ENCODE measurements at regions not wholly inside any gene's neighbourhood (a gene's known extent, or its start where the extent isn't known, plus 50 kb on each side); places are given as distances from the start of the nearest gene placed in this dataset.
"Not testable (repeated sequence)": the region's sequence is repeated elsewhere in the genome, so short reads cannot be mapped to it uniquely, and the experiment has no call there.

- no peak for DNase-seq (ENCODE audit: low read depth in 1 of 2, low spot score in 1 of 2)
Observed at GRCh38 chr6:158920311-158920905, 79.6 kb downstream of the RSPH3 start.

- no peak for DNase-seq (ENCODE audit: low read depth in 1 of 2, low spot score in 1 of 2)
Observed at GRCh38 chr6:158919865-158920264, 80.1 kb downstream of the RSPH3 start.

GRCh38 chr6:158916617-158917016, 83.4 kb downstream of the RSPH3 start:
- DNase-seq (ENCODE audit: low read depth in 1 of 2, low spot score in 1 of 2) = no peak

- DNase-seq (ENCODE audit: low read depth in 1 of 2, low spot score in 1 of 2) = no peak
Observed at GRCh38 chr6:158914923-158915322, 85.1 kb downstream of the RSPH3 start.

- no peak for DNase-seq (ENCODE audit: low read depth in 1 of 2, low spot score in 1 of 2)
Observed at GRCh38 chr6:158913580-158913979, 86.4 kb downstream of the RSPH3 start.

- no peak for DNase-seq (ENCODE audit: low read depth in 1 of 2, low spot score in 1 of 2)
Observed at GRCh38 chr6:158912655-158913054, 87.3 kb downstream of the RSPH3 start.

GRCh38 chr6:158911746-158912480, 88.1 kb downstream of the RSPH3 start:
- no peak for DNase-seq (ENCODE audit: low read depth in 1 of 2, low spot score in 1 of 2)

- DNase-seq (ENCODE audit: low read depth in 1 of 2, low spot score in 1 of 2) = no peak
Observed at GRCh38 chr6:158910484-158911440, 89.2 kb downstream of the RSPH3 start.

GRCh38 chr6:158909938-158910337, 90.1 kb downstream of the RSPH3 start:
- DNase-seq (ENCODE audit: low read depth in 1 of 2, low spot score in 1 of 2) = no peak

GRCh38 chr6:158908606-158909005, 89.4 kb upstream of the EZR start:
- DNase-seq (ENCODE audit: low read depth in 1 of 2, low spot score in 1 of 2) = no peak

- no peak for DNase-seq (ENCODE audit: low read depth in 1 of 2, low spot score in 1 of 2)
Observed at GRCh38 chr6:158907931-158908330, 88.8 kb upstream of the EZR start.

GRCh38 chr6:158906926-158907325, 87.8 kb upstream of the EZR start:
- no peak for DNase-seq (ENCODE audit: low read depth in 1 of 2, low spot score in 1 of 2)

- no peak for DNase-seq (ENCODE audit: low read depth in 1 of 2, low spot score in 1 of 2)
Observed at GRCh38 chr6:158905277-158905676, 86.1 kb upstream of the EZR start.

- DNase-seq (ENCODE audit: low read depth in 1 of 2, low spot score in 1 of 2) = no peak
Observed at GRCh38 chr6:158903801-158904200, 84.6 kb upstream of the EZR start.

- no peak for DNase-seq (ENCODE audit: low read depth in 1 of 2, low spot score in 1 of 2)
Observed at GRCh38 chr6:158900663-158901312, 81.6 kb upstream of the EZR start.

- DNase-seq (ENCODE audit: low read depth in 1 of 2, low spot score in 1 of 2) = no peak
Observed at GRCh38 chr6:158897236-158897635, 78.1 kb upstream of the EZR start.

- no peak for DNase-seq (ENCODE audit: low read depth in 1 of 2, low spot score in 1 of 2)
Observed at GRCh38 chr6:158895661-158896060, 76.5 kb upstream of the EZR start.

- no peak for DNase-seq (ENCODE audit: low read depth in 1 of 2, low spot score in 1 of 2)
Observed at GRCh38 chr6:158894193-158894592, 75.0 kb upstream of the EZR start.

- DNase-seq (ENCODE audit: low read depth in 1 of 2, low spot score in 1 of 2) = no peak
Observed at GRCh38 chr6:158892266-158892665, 73.1 kb upstream of the EZR start.

- DNase-seq (ENCODE audit: low read depth in 1 of 2, low spot score in 1 of 2) = not testable (repeated sequence)
Observed at GRCh38 chr6:158891560-158891959, 72.4 kb upstream of the EZR start.

GRCh38 chr6:158888171-158888570, 69.0 kb upstream of the EZR start:
- not testable (repeated sequence) for DNase-seq (ENCODE audit: low read depth in 1 of 2, low spot score in 1 of 2)

All from activated CD4-positive, alpha-beta T cell treated with anti-CD3 and anti-CD28 coated beads, Interleukin-2, amount 50 U/mL, for 24 hours (primary cell).